Forelimb muscle (tissue), 1 donor: ENCODE measurements at regions not wholly inside any gene's neighbourhood (a gene's known extent, or its start where the extent isn't known, plus 50 kb on each side); places are given as distances from the start of the nearest gene placed in this dataset.

Source experiments
- DNase-seq: peaks from one replicate; pipeline ENCODE4 v3.0.0-alpha.2; 2013; ENCODE audit warnings: low read depth

DNA sequence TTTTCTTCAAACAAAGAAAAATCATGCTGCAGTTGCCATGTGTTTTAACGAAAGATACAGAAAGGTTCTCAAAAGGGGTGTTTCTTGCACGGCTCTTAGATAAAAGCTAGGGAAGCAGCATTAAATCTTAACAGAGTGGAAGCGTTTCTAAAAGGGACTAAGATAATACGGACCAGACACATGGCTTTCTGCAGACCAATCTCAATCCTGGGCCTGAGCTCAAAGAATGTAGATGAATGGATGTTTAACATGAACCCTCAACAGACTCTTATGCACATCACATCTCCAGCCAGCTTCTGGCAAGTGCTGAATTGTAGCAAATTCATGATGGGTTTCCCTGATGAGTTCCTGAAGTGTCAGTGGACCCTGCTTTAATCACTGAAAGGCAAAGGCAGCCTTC, 80.2 kb upstream of the COX10 start:
- DNase-seq = no peak

DNA sequence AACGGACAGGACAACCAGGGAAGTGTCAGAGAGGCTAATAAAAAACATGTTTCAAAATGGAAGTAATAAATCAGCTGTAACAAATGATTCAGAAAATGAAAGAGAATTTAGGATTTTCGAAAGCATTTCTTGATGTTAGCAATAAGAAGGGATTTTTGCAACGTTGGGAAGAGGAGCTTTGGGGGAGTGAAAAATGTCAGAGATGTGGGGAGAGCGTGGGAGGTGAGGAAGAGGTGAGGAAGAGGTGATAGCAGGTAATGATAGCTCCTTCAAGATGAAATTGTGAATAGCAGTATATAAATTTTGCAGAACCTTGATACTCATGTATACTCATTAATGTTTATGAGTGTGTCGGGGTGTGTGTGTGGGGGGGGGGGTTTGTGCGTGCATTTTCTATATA, 76.2 kb upstream of the COX10 start:
- DNase-seq = no peak

DNA sequence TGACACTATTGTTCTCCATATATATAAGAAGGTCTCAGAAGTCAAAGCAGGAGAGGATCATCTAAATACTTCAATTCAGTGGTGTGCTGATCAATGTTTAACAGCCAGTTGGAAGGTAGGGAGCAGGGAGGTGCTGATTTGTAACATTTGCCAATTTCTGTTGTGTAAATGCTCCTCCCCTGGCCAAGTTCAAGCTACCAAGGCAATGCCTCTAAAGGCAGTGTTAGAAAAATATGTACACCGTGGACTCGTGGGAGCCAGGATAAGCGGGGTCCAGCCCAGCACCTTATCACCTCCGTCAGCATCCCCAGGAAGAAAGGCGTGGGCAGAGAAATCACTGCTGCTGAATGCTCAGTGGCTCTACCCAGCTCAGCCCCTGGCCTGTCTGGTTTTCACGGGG, 75.3 kb upstream of the COX10 start:
- no peak for DNase-seq

- no peak for DNase-seq
These were observed 73.4 kb upstream of the COX10 start for GRCh38 chr17:13995856-13996271.

DNA sequence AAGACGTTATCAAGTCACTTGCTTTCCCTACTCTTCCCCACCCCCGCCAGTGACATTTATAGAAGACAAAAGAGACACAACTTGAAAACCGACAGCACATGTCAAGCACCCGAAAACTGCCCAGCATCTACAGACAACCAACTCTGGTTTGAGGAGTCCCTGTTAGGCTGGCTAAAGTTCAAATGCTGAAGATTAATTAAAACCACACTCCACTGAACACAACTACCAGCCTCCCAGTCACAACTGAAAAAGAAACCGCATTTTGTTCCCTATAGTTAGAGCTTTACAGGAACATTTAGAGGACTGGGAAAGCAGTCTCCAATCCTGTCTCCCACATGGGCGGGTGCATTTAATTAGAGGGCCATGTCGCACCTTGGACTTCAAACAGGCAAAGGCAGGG, 73.0 kb upstream of the COX10 start:
- DNase-seq = no peak

GRCh38 chr17:13996748-13997147, 72.6 kb upstream of the COX10 start:
- no peak for DNase-seq

DNA sequence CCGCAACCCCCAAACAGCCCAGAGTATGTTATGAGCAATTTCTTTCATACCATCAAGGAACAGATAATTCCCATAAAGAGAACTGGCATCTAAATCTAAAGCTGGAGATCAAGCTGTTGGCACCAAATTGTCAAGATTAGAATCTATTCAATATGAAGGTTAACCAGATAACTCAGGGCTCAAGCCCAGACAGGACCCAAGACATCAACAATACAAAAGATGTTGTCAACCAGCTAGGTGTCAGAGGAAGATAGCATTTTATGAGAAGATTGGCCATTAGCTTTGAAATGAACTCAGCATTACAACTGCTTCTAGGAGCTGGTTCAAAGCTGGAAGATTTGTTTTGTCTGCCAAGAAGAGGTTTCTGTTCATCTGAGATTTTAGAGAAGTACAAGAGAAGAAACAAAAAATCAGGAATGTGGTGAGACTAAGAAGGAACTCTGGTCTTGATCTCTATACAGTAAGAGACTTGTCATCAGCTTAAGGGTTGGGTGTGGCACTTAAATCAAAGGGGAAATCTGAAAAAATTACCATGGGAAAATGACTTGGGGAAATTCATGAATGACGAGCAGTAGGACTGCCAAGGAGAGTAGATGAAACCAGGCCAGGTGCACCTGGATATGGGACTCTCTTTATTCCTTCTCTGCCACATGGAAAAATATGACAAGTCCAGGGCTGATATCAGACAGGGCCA, 64.2 kb upstream of the COX10 start:
- no peak for DNase-seq

DNA sequence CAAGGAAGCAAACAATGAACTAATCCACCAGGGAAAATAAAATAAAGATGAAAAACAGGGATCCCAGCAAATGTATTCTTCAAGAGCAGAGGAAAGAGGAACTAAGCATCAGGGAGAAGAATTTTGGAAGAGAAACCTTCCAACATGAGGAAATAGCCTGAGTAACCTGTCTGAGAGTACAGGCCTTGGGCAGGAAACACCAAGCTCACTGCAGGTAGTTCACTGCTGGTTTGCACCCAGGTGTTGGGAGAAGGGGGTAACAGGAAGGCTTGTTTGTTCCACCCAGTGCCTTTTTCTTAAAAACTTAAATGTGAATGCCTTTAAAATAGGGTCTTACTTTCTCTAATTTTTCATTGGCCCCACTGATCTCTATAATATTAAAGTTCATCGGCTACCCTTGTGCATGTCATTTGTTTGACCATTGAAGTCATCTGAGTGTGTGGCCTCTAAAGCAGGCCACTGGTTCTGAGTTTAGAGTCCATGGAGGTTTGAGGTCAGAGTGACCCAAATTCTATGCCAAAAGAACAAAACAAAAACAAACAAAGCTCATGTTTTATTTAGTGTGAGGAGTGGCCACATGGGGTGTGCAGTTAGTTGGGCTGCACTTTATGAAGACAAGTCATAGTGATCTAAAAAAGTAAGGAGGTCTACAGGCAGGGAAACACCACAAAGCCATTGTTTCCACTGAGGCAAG, 62.9 kb upstream of the COX10 start:
- no peak for DNase-seq

GRCh38 chr17:14007951-14008350, 61.4 kb upstream of the COX10 start:
- DNase-seq = no peak

DNA sequence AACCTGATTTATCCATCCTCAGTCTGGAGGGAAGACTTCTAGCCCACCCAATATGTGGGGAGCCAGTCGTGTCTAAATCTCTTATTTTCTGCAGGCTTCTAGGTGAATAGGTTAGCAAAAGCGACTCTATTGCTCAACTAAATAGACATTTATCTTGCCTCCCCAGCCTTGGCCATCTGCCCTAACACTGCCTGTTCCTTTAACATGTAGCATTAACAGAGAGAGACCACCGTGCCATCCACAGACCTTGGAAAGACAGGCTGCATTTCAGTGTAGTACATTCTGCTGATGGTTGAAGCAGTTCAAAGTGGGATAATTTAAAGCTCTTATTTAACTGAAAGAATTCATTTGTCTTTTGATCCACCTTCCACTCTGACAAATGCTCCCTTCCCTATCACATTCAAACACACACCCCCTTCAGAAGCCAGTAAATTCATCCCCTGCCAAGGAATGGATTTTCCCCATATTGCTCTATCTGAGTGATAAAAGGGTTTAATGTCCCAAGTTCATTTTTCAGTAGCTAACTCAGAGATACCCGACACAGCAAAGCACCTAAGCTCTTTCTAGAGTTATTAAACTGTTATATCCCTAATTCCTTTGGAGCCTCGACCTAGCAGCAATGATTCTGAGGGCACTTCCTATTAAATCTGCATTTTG, 58.1 kb upstream of the COX10 start:
- no peak for DNase-seq

DNA sequence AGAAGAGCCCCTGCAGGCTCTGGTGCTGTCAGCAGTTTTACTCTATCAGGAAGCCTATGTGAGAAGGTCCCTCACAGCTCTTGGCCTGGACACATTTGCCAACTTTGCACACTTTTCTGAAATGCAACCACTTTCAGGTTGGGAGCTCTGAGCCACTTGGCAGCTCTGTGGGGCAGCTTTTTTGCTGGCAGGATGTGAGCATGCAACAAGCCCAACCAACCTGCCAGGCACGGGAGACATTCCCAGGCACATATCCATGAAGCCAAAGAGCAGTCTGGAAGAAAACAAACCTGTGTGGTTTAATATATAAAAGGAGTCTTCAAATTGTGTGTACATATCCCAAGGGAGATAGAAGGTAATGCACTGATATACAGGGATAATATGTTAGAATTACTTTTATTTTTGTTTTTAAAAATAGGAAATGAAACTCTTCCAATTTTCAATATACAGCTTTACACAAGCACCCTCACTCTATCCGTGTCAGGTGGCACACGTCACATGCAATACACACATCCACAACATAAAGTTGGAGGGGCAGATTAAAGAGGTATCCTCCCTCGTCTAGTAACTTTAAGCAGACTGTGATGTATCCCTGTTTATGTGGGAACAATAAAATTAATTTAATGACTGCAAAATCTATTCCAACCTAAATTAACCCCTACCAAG, 57.4 kb upstream of the COX10 start:
- no peak for DNase-seq

GRCh38 chr17:14014657-14015056, 54.6 kb upstream of the COX10 start:
- DNase-seq = no peak

GRCh38 chr17:14015271-14015670, 54.0 kb upstream of the COX10 start:
- no peak for DNase-seq

GRCh38 chr17:14016858-14017257, 52.4 kb upstream of the COX10 start:
- DNase-seq = no peak

- no peak for DNase-seq
These were observed 49.9 kb upstream of the COX10 start for GRCh38 chr17:14019186-14019956.
